ENCODE measurements at regions not wholly inside any gene's neighbourhood (a gene's known extent, or its start where the extent isn't known, plus 50 kb on each side); places are given as distances from the start of the nearest gene placed in this dataset.

- no peak overlapping the region for H3K9ac ChIP-seq (ENCODE audit: low read depth, low read length, poor library complexity, severe bottlenecking)
- H3K36me3 ChIP-seq (ENCODE audit: insufficient read depth, low read length), result no peaks in the 10 kb centered on the region
- TF ChIP-seq, protein P1, sequence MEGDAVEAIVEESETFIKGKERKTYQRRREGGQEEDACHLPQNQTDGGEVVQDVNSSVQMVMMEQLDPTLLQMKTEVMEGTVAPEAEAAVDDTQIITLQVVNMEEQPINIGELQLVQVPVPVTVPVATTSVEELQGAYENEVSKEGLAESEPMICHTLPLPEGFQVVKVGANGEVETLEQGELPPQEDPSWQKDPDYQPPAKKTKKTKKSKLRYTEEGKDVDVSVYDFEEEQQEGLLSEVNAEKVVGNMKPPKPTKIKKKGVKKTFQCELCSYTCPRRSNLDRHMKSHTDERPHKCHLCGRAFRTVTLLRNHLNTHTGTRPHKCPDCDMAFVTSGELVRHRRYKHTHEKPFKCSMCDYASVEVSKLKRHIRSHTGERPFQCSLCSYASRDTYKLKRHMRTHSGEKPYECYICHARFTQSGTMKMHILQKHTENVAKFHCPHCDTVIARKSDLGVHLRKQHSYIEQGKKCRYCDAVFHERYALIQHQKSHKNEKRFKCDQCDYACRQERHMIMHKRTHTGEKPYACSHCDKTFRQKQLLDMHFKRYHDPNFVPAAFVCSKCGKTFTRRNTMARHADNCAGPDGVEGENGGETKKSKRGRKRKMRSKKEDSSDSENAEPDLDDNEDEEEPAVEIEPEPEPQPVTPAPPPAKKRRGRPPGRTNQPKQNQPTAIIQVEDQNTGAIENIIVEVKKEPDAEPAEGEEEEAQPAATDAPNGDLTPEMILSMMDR (conservative IDR thresholded peaks at IDR 0.05; ENCODE audit: low read length), result no peak
- no peak for TF ChIP-seq EZH2phosphoT487 (IDR thresholded peaks at IDR 0.05; ENCODE audit: borderline replicate concordance)
Observed at GRCh38 chr14:21999402-21999801, 325.8 kb upstream of the OR4E1 start.

GRCh38 chr14:21997300-21997699 is 323.7 kb upstream of the OR4E1 start:
- H3K4me3 ChIP-seq (ENCODE audit: low read length, poor library complexity, severe bottlenecking), result no peak overlapping the region
- H3K4me1 ChIP-seq (ENCODE audit: insufficient read depth, low read length, poor library complexity, severe bottlenecking), result peaks cover 27% of the 10 kb centered on the region
- TF ChIP-seq, protein P1 (conservative IDR thresholded peaks at IDR 0.05; ENCODE audit: low read length), result peak; percentile 79
- TF ChIP-seq EZH2phosphoT487 (IDR thresholded peaks at IDR 0.05; ENCODE audit: borderline replicate concordance), result no peak

More at GRCh38 chr14:21999402-21999801, 325.8 kb upstream of the OR4E1 start:
- H4K20me1 ChIP-seq (ENCODE audit: insufficient read depth, low read length, poor library complexity, severe bottlenecking), result no peaks in the 10 kb centered on the region
- no peaks in the 10 kb centered on the region; the same call in 1 of the 2 replicates for H3F3A ChIP-seq (ENCODE audit: low read depth)
- H2AFZ ChIP-seq (ENCODE audit: low read length), result no peak overlapping the region
- no peaks in the 10 kb centered on the region for H3K9me2 ChIP-seq (replicated peaks; ENCODE audit: low read depth, low read length)
- H3K9me3 ChIP-seq (ENCODE audit: insufficient read depth, low read depth, low read length), result no peaks in the 10 kb centered on the region
- peaks cover 14% of the 10 kb centered on the region for H3K79me2 ChIP-seq (ENCODE audit: insufficient read depth, low read length)
- no peaks in the 10 kb centered on the region for H3K27me3 ChIP-seq (ENCODE audit: insufficient read depth, low read length, poor library complexity, severe bottlenecking)
- no peak overlapping the region for H3K4me3 ChIP-seq (ENCODE audit: low read length, poor library complexity, severe bottlenecking)
- H3K4me2 ChIP-seq (ENCODE audit: low read depth, low read length, poor library complexity, severe bottlenecking), result no peak overlapping the region
- peaks cover 45% of the 10 kb centered on the region for H3K4me1 ChIP-seq (ENCODE audit: insufficient read depth, low read length, poor library complexity, severe bottlenecking)

GRCh38 chr14:21995332-21995731 is 321.7 kb upstream of the OR4E1 start:
- Histone ChIP-seq H3K4me1 (ENCODE audit: insufficient read depth, low read length, poor library complexity, severe bottlenecking) (peaks cover 32% of the 10 kb centered on the region), H3K9me3 (ENCODE audit: insufficient read depth, low read depth, low read length) (no peaks in the 10 kb centered on the region), H3K79me2 (ENCODE audit: insufficient read depth, low read length) (no peaks in the 10 kb centered on the region), H4K20me1 (ENCODE audit: insufficient read depth, low read length, poor library complexity, severe bottlenecking) (no peaks in the 10 kb centered on the region), H2AFZ (ENCODE audit: low read length) (0 out of 2 replicates have a peak overlapping the region, but pooled peaks have one; percentile 10), H3K4me3 (ENCODE audit: low read length, poor library complexity, severe bottlenecking) (no peak overlapping the region), H3K27me3 (ENCODE audit: insufficient read depth, low read length, poor library complexity, severe bottlenecking) (no peaks in the 10 kb centered on the region), H3F3A (ENCODE audit: low read depth) (no peaks in the 10 kb centered on the region), H3K36me3 (ENCODE audit: insufficient read depth, low read length) (no peaks in the 10 kb centered on the region), H3K9me2 (replicated peaks; ENCODE audit: low read depth, low read length) (no peaks in the 10 kb centered on the region), H3K4me2 (ENCODE audit: low read depth, low read length, poor library complexity, severe bottlenecking) (no peak overlapping the region), H3K9ac (ENCODE audit: low read depth, low read length, poor library complexity, severe bottlenecking) (no peak overlapping the region)
- TF ChIP-seq, protein P1 (conservative IDR thresholded peaks at IDR 0.05; ENCODE audit: low read length), result no peak
- no peak for TF ChIP-seq EZH2phosphoT487 (IDR thresholded peaks at IDR 0.05; ENCODE audit: borderline replicate concordance)

More at GRCh38 chr14:21997300-21997699, 323.7 kb upstream of the OR4E1 start:
- peak overlapping the region; percentile 73 for H2AFZ ChIP-seq (ENCODE audit: low read length)
- no peaks in the 10 kb centered on the region for H4K20me1 ChIP-seq (ENCODE audit: insufficient read depth, low read length, poor library complexity, severe bottlenecking)
- no peaks in the 10 kb centered on the region for H3K27me3 ChIP-seq (ENCODE audit: insufficient read depth, low read length, poor library complexity, severe bottlenecking)
- no peaks in the 10 kb centered on the region for H3K36me3 ChIP-seq (ENCODE audit: insufficient read depth, low read length)
- H3K9me3 ChIP-seq (ENCODE audit: insufficient read depth, low read depth, low read length), result no peaks in the 10 kb centered on the region
- H3F3A ChIP-seq (ENCODE audit: low read depth), result no peaks in the 10 kb centered on the region
- H3K9me2 ChIP-seq (replicated peaks; ENCODE audit: low read depth, low read length), result no peaks in the 10 kb centered on the region
- peak overlapping the region; percentile 40 for H3K4me2 ChIP-seq (ENCODE audit: low read depth, low read length, poor library complexity, severe bottlenecking)
- peak overlapping the region; percentile 8 for H3K9ac ChIP-seq (ENCODE audit: low read depth, low read length, poor library complexity, severe bottlenecking)
- H3K79me2 ChIP-seq (ENCODE audit: insufficient read depth, low read length), result no peaks in the 10 kb centered on the region

Measured in Loucy (cell line).